WTC11 (cell line): ENCODE measurements at regions not wholly inside any gene's neighbourhood (a gene's known extent, or its start where the extent isn't known, plus 50 kb on each side); places are given as distances from the start of the nearest gene placed in this dataset.

ENCODE experiments used
- ATF3 ChIP-seq: sonication (generic); formaldehyde crosslinking; conservative IDR thresholded peaks from 2 replicates; pipeline ENCODE4 v1.8.1; 2022; ENCODE audit warnings: mild to moderate bottlenecking, missing genetic modification reagents
- CREB1 ChIP-seq: sonication (generic); formaldehyde crosslinking; IDR thresholded peaks from 2 replicates; pipeline ENCODE4 v1.8.0; 2023; ENCODE audit warnings: mild to moderate bottlenecking, missing genetic modification reagents
- CTCF ChIP-seq: fragments of 200-600 bp; IDR thresholded peaks from 2 replicates; pipeline ENCODE4 v1.8.0; 2022; ENCODE audit warnings: antibody characterized with exemption
- ERG ChIP-seq: fragments of 250-450 bp; sonication (Bioruptor Pico); IDR thresholded peaks from 2 replicates; pipeline ENCODE4 v1.8.0; 2021; ENCODE audit warnings: mild to moderate bottlenecking
- FOXP1 ChIP-seq: sonication (generic); formaldehyde crosslinking; IDR thresholded peaks from 2 replicates; pipeline ENCODE4 v1.8.0; 2022; ENCODE audit warnings: missing genetic modification reagents, mild to moderate bottlenecking, moderate library complexity, borderline replicate concordance
- JUN ChIP-seq: sonication (generic); formaldehyde crosslinking; IDR thresholded peaks from 2 replicates; pipeline ENCODE4 v1.8.0; 2023; ENCODE audit warnings: mild to moderate bottlenecking, missing genetic modification reagents
- MAX ChIP-seq: sonication (generic); formaldehyde crosslinking; IDR thresholded peaks from 2 replicates; pipeline ENCODE4 v1.8.0; 2022; ENCODE audit warnings: mild to moderate bottlenecking, missing genetic modification reagents
- NFYB ChIP-seq: sonication (generic); formaldehyde crosslinking; conservative IDR thresholded peaks from 2 replicates; pipeline ENCODE4 v1.8.0; 2022; ENCODE audit warnings: low read depth, missing genetic modification reagents
- PREB ChIP-seq: sonication (generic); formaldehyde crosslinking; IDR thresholded peaks from 2 replicates; pipeline ENCODE4 v1.8.1; 2022; ENCODE audit warnings: mild to moderate bottlenecking, missing genetic modification reagents, moderate library complexity, borderline replicate concordance
- SP1 ChIP-seq: sonication (generic); formaldehyde crosslinking; conservative IDR thresholded peaks from 2 replicates; pipeline ENCODE4 v1.8.1; 2022; ENCODE audit warnings: missing genetic modification reagents
- TCF7 ChIP-seq: sonication (generic); formaldehyde crosslinking; IDR thresholded peaks from 2 replicates; pipeline ENCODE4 v1.8.0; 2022; ENCODE audit warnings: mild to moderate bottlenecking, low read depth, missing genetic modification reagents, moderate library complexity
- ZNF263 ChIP-seq: sonication (generic); formaldehyde crosslinking; IDR thresholded peaks from 2 replicates; pipeline ENCODE4 v1.8.1; 2022; ENCODE audit warnings: low read depth, mild to moderate bottlenecking, moderate library complexity, missing genetic modification reagents

GRCh38 chr10:125533866-125534265, 149.1 kb downstream of the TEX36 start:
- no peak for TF ChIP-seq JUN (CRISPR knock-in tag)
- no peak for TF ChIP-seq ATF3 (CRISPR knock-in tag)
- TF ChIP-seq MAX (CRISPR knock-in tag) = no peak
- TF ChIP-seq CREB1 (CRISPR knock-in tag) = no peak
- no peak for TF ChIP-seq CTCF
- TF ChIP-seq ERG (CRISPR knock-in tag) = no peak
- TF ChIP-seq NFYB = no peak
- no peak for TF ChIP-seq ZNF263
- TF ChIP-seq SP1 (CRISPR knock-in tag) = no peak
- TF ChIP-seq FOXP1 = no peak
- no peak for TF ChIP-seq TCF7 (CRISPR knock-in tag)
- no peak for TF ChIP-seq PREB (CRISPR knock-in tag)
